ENCODE measurements at regions not wholly inside any gene's neighbourhood (a gene's known extent, or its start where the extent isn't known, plus 50 kb on each side); places are given as distances from the start of the nearest gene placed in this dataset.
"Not testable (repeated sequence)": the region's sequence is repeated elsewhere in the genome, so short reads cannot be mapped to it uniquely, and the experiment has no call there.

- no peak for TF ChIP-seq CTCF (IDR thresholded peaks at IDR 0.05; ENCODE audit: insufficient read depth, low read depth, low read length, missing control alignments)
- no peak overlapping the region for H3K4me3 ChIP-seq (ENCODE audit: low read depth, low read length)
- DNase-seq (ENCODE audit: low read depth) = no peak
These were observed 724.6 kb upstream of the NRP1 start for GRCh38 chr10:34058845-34059614.

- not testable (repeated sequence) for H3K4me3 ChIP-seq (ENCODE audit: low read depth, low read length); DNase-seq (ENCODE audit: low read depth)
These were observed 721.0 kb upstream of the NRP1 start for GRCh38 chr10:34055410-34055985.

GRCh38 chr10:34049887-34050286 lies 715.4 kb upstream of the NRP1 start:
- no peak for TF ChIP-seq CTCF (IDR thresholded peaks at IDR 0.05; ENCODE audit: insufficient read depth, low read depth, low read length, missing control alignments)
- H3K4me3 ChIP-seq (ENCODE audit: low read depth, low read length) = no peak overlapping the region
- DNase-seq (ENCODE audit: low read depth) = no peak

- H3K4me3 ChIP-seq (ENCODE audit: low read depth, low read length) = no peak overlapping the region
These were observed 715.0 kb upstream of the NRP1 start for GRCh38 chr10:34049469-34049868.

GRCh38 chr10:34047389-34047788 lies 712.9 kb upstream of the NRP1 start:
- no peak for DNase-seq (ENCODE audit: low read depth)
- TF ChIP-seq CTCF (IDR thresholded peaks at IDR 0.05; ENCODE audit: insufficient read depth, low read depth, low read length, missing control alignments) = no peak

More at GRCh38 chr10:34049469-34049868, 715.0 kb upstream of the NRP1 start:
- DNase-seq (ENCODE audit: low read depth) = no peak
- TF ChIP-seq CTCF (IDR thresholded peaks at IDR 0.05; ENCODE audit: insufficient read depth, low read depth, low read length, missing control alignments) = no peak

GRCh38 chr10:34046506-34047034 lies 712.1 kb upstream of the NRP1 start:
- H3K4me3 ChIP-seq (ENCODE audit: low read depth, low read length) = no peak overlapping the region
- no peak for TF ChIP-seq CTCF (IDR thresholded peaks at IDR 0.05; ENCODE audit: insufficient read depth, low read depth, low read length, missing control alignments)
- DNase-seq (ENCODE audit: low read depth) = no peak

More at GRCh38 chr10:34047389-34047788, 712.9 kb upstream of the NRP1 start:
- H3K4me3 ChIP-seq (ENCODE audit: low read depth, low read length) = no peak overlapping the region

- DNase-seq (ENCODE audit: low read depth) = no peak
- TF ChIP-seq CTCF (IDR thresholded peaks at IDR 0.05; ENCODE audit: insufficient read depth, low read depth, low read length, missing control alignments) = no peak
- H3K4me3 ChIP-seq (ENCODE audit: low read depth, low read length) = no peak overlapping the region
These were observed 711.2 kb upstream of the NRP1 start for GRCh38 chr10:34045571-34046190.
